ENCODE measurements at regions not wholly inside any gene's neighbourhood (a gene's known extent, or its start where the extent isn't known, plus 50 kb on each side); places are given as distances from the start of the nearest gene placed in this dataset.

DNA sequence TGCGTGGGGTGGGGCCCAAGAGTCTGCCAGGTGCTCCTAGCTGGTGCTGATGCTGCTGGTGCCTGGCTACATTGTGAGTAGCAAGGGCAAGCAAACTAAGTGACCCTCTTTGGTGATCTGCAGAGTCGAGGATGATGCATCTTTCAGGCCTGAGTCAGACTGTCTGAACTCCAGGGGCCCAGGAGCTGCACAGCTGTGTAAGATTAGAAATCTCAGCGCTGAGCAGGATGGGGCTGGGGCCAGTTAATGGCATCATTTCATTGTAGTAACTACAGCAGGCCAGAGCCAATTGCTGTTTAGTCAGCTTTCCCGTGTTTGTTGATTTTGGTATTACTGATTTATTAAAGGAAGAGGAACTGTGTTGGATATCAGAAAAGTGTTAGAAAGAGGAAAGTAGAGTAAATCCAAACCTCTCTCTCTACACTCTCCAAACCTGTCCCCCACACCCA is 365.2 kb downstream of the PAX1 start:
- no peak overlapping the region for H2AFZ ChIP-seq (ENCODE audit: insufficient read depth, low read depth, low read length, poor library complexity, severe bottlenecking)
- H3K4me2 ChIP-seq (replicated peaks; ENCODE audit: extremely low read depth, low read length, poor library complexity, severe bottlenecking) = no peak overlapping the region
- Mint-ChIP-seq H3K27me3 (ENCODE audit: low read depth in 3 of 3) (no peaks in the 10 kb centered on the region), H3K4me3 (no peak overlapping the region), H3K27ac (no peak overlapping the region), H3K4me1 (no peaks in the 10 kb centered on the region), H3K36me3 (no peaks in the 10 kb centered on the region), H3K9me3 (peaks cover 0 to 16% (median 9%) of the 10 kb centered on the region in 7 donors)
- no peak overlapping the region for H3K27ac ChIP-seq (ENCODE audit: low read depth in 1 of 2, low read length in 2 of 2)
- WGBS (ENCODE audit: insufficient coverage) = 73% methylated on average over 3 of the region's 4 CpGs
- no peak overlapping the region for H3K4me3 ChIP-seq (replicated peaks in 1 of 3; ENCODE audit: low read depth in 2 of 3, low read length in 3 of 3)
- H3K9me3 ChIP-seq (replicated peaks in 1 of 2; ENCODE audit: control insufficient read depth in 1 of 2, insufficient read depth in 1 of 2, low read length in 2 of 2) = peaks cover 3 to 13% of the 10 kb centered on the region in 2 donors
- intact Hi-C loops (cut with micrococcal nuclease) = no loop called here
- H3K36me3 ChIP-seq (replicated peaks in 1 of 2; ENCODE audit: control insufficient read depth in 1 of 2, insufficient read depth in 2 of 2, low read length in 2 of 2) = no peaks in the 10 kb centered on the region
- DNase-seq = no peak
- no peak overlapping the region for H3K9ac ChIP-seq (ENCODE audit: insufficient read depth, low read length, poor library complexity, severe bottlenecking)
- H3K79me2 ChIP-seq (ENCODE audit: insufficient read depth, low read length) = no peaks in the 10 kb centered on the region
- no peaks in the 10 kb centered on the region for H3K27me3 ChIP-seq (ENCODE audit: control insufficient read depth in 2 of 2, insufficient read depth in 2 of 2, low read length in 2 of 2)
- H4K20me1 ChIP-seq (ENCODE audit: insufficient read depth, low read length) = no peaks in the 10 kb centered on the region
- TF ChIP-seq, protein P1, sequence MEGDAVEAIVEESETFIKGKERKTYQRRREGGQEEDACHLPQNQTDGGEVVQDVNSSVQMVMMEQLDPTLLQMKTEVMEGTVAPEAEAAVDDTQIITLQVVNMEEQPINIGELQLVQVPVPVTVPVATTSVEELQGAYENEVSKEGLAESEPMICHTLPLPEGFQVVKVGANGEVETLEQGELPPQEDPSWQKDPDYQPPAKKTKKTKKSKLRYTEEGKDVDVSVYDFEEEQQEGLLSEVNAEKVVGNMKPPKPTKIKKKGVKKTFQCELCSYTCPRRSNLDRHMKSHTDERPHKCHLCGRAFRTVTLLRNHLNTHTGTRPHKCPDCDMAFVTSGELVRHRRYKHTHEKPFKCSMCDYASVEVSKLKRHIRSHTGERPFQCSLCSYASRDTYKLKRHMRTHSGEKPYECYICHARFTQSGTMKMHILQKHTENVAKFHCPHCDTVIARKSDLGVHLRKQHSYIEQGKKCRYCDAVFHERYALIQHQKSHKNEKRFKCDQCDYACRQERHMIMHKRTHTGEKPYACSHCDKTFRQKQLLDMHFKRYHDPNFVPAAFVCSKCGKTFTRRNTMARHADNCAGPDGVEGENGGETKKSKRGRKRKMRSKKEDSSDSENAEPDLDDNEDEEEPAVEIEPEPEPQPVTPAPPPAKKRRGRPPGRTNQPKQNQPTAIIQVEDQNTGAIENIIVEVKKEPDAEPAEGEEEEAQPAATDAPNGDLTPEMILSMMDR (IDR thresholded peaks at IDR 0.05) = no peak
- no peaks in the 10 kb centered on the region for H3K4me1 ChIP-seq (ENCODE audit: control insufficient read depth in 1 of 2, insufficient read depth in 2 of 2, low read length in 2 of 2)

DNA sequence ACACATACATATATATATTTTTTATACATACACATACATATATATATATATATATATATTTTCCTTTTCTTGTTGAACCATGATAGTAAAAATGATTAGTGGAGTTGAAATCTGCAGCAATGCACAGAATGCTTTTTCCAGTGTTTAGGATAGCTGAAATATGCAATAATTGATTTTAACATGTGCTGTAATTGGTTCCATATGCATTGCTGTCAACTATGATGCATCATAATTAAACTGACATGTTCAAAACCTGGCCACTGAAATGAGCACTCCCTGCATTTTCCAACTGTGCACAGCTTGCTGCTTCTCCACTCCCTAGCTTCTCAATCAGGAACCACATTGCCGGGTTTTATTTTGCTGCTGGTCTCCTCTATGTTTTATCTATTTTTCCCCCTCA is 358.3 kb downstream of the PAX1 start:
- Histone ChIP-seq H3K27ac (ENCODE audit: low read depth in 1 of 2, low read length in 2 of 2) (no peak overlapping the region), H3K79me2 (ENCODE audit: insufficient read depth, low read length) (no peaks in the 10 kb centered on the region), H3K4me2 (replicated peaks; ENCODE audit: extremely low read depth, low read length, poor library complexity, severe bottlenecking) (no peak overlapping the region), H3K9me3 (replicated peaks in 1 of 2; ENCODE audit: control insufficient read depth in 1 of 2, insufficient read depth in 1 of 2, low read length in 2 of 2) (peaks cover 9 to 15% of the 10 kb centered on the region in 2 donors), H2AFZ (ENCODE audit: insufficient read depth, low read depth, low read length, poor library complexity, severe bottlenecking) (no peak overlapping the region), H3K36me3 (replicated peaks in 1 of 2; ENCODE audit: control insufficient read depth in 1 of 2, insufficient read depth in 2 of 2, low read length in 2 of 2) (no peaks in the 10 kb centered on the region), H4K20me1 (ENCODE audit: insufficient read depth, low read length) (no peaks in the 10 kb centered on the region), H3K4me3 (replicated peaks in 1 of 3; ENCODE audit: low read depth in 2 of 3, low read length in 3 of 3) (no peak overlapping the region), H3K4me1 (ENCODE audit: control insufficient read depth in 1 of 2, insufficient read depth in 2 of 2, low read length in 2 of 2) (no peaks in the 10 kb centered on the region), H3K27me3 (ENCODE audit: control insufficient read depth in 2 of 2, insufficient read depth in 2 of 2, low read length in 2 of 2) (no peaks in the 10 kb centered on the region), H3K9ac (ENCODE audit: insufficient read depth, low read length, poor library complexity, severe bottlenecking) (no peak overlapping the region)
- no peak for DNase-seq
- intact Hi-C loops (cut with micrococcal nuclease) = no loop called here
- 88% methylated on average over 1 of the region's 1 CpG for WGBS (ENCODE audit: insufficient coverage)
- H3K9me3 Mint-ChIP-seq = peaks cover 0 to 14% (median 4%) of the 10 kb centered on the region in 7 donors
- TF ChIP-seq, protein P1 (IDR thresholded peaks at IDR 0.05) = no peak
- peaks cover 0 to 2% (median 0%) of the 10 kb centered on the region in 3 donors for H3K27me3 Mint-ChIP-seq (ENCODE audit: low read depth in 3 of 3)
- no peaks in the 10 kb centered on the region for H3K4me1 Mint-ChIP-seq
- no peak overlapping the region for H3K27ac Mint-ChIP-seq
- no peak overlapping the region for H3K4me3 Mint-ChIP-seq
- H3K36me3 Mint-ChIP-seq = no peaks in the 10 kb centered on the region

All from CD14-positive monocyte (primary cell).